ENCODE measurements at regions not wholly inside any gene's neighbourhood (a gene's known extent, or its start where the extent isn't known, plus 50 kb on each side); places are given as distances from the start of the nearest gene placed in this dataset.

- TF ChIP-seq EP300 (IDR thresholded peaks at IDR 0.05), result no peak
- TF ChIP-seq POLR2A (IDR thresholded peaks at IDR 0.05), result no peak
- TF ChIP-seq CTCF (IDR thresholded peaks at IDR 0.05), result no peak
Observed at GRCh38 chr5:9865574-9865973, 235.4 kb upstream of the TAS2R1 start.

Measured in gastroesophageal sphincter (tissue), 3 donors.